ENCODE measurements at regions not wholly inside any gene's neighbourhood (a gene's known extent, or its start where the extent isn't known, plus 50 kb on each side); places are given as distances from the start of the nearest gene placed in this dataset.

DNA sequence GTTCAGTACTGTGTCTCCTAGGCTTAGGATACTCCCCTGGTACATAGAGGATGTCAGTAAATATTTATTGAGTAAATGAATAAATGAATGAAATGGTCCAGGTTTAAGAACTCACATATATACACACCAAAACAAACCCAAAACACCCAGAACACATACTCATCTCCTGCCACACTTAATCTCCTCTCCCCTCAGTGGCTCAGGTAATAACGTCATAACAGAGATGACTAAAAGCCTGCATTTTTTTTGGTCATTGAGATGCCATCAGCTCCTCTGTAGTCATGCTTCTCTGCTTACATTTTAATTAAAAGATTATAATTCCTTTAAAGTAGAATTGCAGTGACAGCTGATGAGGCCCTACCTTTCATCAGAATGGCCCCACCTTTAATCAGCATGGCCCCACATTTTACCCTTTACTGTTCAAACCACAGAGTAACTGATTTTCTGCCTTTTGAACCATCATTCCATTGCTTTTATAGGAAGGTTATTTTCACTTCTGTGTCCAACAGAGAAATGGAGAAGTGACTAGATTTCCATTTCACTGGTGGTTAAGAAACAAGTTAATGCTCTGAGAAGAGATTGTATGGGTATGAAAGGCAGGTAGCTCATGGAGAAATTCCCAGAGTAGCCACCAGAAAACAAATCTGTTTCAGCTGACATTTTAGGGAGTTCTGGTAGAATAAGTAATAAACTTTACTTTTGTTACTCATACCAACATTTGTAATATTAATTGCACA lies 193.4 kb upstream of the ATP2B1 start:
- TF ChIP-seq, protein P1, sequence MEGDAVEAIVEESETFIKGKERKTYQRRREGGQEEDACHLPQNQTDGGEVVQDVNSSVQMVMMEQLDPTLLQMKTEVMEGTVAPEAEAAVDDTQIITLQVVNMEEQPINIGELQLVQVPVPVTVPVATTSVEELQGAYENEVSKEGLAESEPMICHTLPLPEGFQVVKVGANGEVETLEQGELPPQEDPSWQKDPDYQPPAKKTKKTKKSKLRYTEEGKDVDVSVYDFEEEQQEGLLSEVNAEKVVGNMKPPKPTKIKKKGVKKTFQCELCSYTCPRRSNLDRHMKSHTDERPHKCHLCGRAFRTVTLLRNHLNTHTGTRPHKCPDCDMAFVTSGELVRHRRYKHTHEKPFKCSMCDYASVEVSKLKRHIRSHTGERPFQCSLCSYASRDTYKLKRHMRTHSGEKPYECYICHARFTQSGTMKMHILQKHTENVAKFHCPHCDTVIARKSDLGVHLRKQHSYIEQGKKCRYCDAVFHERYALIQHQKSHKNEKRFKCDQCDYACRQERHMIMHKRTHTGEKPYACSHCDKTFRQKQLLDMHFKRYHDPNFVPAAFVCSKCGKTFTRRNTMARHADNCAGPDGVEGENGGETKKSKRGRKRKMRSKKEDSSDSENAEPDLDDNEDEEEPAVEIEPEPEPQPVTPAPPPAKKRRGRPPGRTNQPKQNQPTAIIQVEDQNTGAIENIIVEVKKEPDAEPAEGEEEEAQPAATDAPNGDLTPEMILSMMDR (IDR thresholded peaks at IDR 0.05 in 8 of 11, conservative IDR thresholded peaks at IDR 0.05 in 3 of 11) = no peak
- no peak for TF ChIP-seq POLR2AphosphoS5 (IDR thresholded peaks at IDR 0.05)
- no peak for TF ChIP-seq POLR2A (IDR thresholded peaks at IDR 0.05)
- Histone ChIP-seq H3K4me1 (no peaks in the 10 kb centered on the region), H3K9me3 (no peaks in the 10 kb centered on the region), H3K36me3 (no peaks in the 10 kb centered on the region), H3K27me3 (replicated peaks in 1 of 7) (no peaks in the 10 kb centered on the region), H3K4me3 (no peak overlapping the region), H3K27ac (no peak overlapping the region)
- DNase-seq = no peak
- intact Hi-C loops (cut with DNase I; ENCODE audit: low total_unique reads) = no loop called here
- WGBS, 5 donors = 0 to 50% (median 0%) methylated on average over 1 of the region's 1 CpG

DNA sequence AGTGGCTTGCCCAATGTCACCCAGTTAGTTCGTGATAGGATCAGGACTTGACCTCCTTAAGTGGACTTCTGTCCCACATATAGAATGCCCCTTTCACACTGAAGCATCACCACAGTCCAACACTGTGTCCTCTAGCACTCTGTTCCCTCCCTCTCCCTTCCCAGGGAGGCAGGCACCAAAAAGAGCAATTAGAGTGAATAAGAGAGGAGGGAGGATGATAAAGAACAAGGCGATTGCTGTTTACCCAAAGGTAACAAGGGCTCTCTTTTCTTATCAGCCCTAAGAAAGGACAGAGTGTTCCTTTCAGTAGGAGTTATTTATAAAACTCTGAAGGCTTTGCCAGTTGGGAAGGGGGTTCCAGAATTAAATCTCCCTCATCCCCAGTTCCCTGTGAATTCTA lies 192.7 kb upstream of the ATP2B1 start:
- Histone ChIP-seq H3K27me3 (replicated peaks in 1 of 7) (no peaks in the 10 kb centered on the region), H3K4me1 (no peaks in the 10 kb centered on the region), H3K9me3 (no peaks in the 10 kb centered on the region), H3K4me3 (no peak overlapping the region), H3K27ac (no peak overlapping the region), H3K36me3 (no peaks in the 10 kb centered on the region)
- DNase-seq = no peak
- TF ChIP-seq POLR2AphosphoS5 (IDR thresholded peaks at IDR 0.05) (no peak), POLR2A (IDR thresholded peaks at IDR 0.05) (no peak)
- TF ChIP-seq, protein P1 (IDR thresholded peaks at IDR 0.05 in 8 of 11, conservative IDR thresholded peaks at IDR 0.05 in 3 of 11) = no peak
- intact Hi-C loops (cut with DNase I; ENCODE audit: low total_unique reads) = no loop called here
- 86 to 94% (median 91%) methylated on average over 2 of the region's 2 CpGs for WGBS, 5 donors

DNA sequence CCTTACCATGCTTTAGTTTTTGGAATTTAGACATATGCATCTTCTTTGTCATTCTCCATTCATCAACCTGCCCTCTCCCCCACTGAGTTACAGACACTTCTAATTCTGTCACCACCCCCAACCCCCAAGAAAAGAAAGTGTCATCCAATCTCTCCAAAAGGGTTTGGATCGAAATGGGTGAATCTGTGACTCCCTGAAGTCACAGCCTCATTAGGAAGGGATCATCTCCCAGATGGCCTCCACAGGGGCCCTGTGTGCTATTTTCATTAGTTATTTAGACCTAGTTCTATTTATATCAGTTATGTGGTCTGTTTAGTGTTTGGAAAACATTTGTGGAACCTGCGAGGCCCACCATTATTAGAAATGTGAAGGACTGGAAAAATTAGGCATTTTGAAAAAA lies 191.0 kb upstream of the ATP2B1 start:
- TF ChIP-seq, protein P1 (IDR thresholded peaks at IDR 0.05 in 8 of 11, conservative IDR thresholded peaks at IDR 0.05 in 3 of 11) = no peak
- TF ChIP-seq POLR2A (IDR thresholded peaks at IDR 0.05) (no peak), POLR2AphosphoS5 (IDR thresholded peaks at IDR 0.05) (no peak)
- H3K4me1 ChIP-seq = no peaks in the 10 kb centered on the region
- intact Hi-C loops (cut with DNase I; ENCODE audit: low total_unique reads) = no loop called here
- no peaks in the 10 kb centered on the region for H3K36me3 ChIP-seq
- DNase-seq = no peak
- 91 to 96% (median 94%) methylated on average over 2 of the region's 2 CpGs for WGBS, 5 donors
- H3K9me3 ChIP-seq = no peaks in the 10 kb centered on the region
- no peak overlapping the region for H3K27ac ChIP-seq
- H3K27me3 ChIP-seq (replicated peaks in 1 of 7) = no peaks in the 10 kb centered on the region
- H3K4me3 ChIP-seq = no peak overlapping the region

DNA sequence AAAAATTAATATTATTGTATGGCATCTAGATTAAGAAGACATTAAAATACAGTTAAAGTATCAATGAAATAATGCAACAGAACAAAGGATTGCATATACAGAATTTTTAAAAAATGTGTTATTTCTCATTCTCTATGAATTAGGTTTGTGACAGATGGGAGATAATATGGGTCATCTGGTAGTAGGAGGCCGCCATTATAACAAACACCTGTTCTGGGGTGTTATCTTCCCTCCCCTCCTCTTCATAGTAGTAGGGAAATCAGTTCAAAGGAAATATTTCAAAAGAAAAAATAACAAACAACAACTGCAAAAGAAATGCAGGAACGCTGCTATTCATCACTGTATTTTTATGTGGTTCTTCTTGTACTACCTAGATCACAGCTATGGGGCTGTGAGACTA lies 187.0 kb upstream of the ATP2B1 start:
- Histone ChIP-seq H3K27me3 (replicated peaks in 1 of 7) (no peaks in the 10 kb centered on the region), H3K4me3 (no peak overlapping the region), H3K27ac (no peak overlapping the region), H3K9me3 (no peaks in the 10 kb centered on the region), H3K36me3 (no peaks in the 10 kb centered on the region), H3K4me1 (no peaks in the 10 kb centered on the region)
- 86 to 96% (median 92%) methylated on average over 2 of the region's 2 CpGs for WGBS, 5 donors
- intact Hi-C loops (cut with DNase I; ENCODE audit: low total_unique reads) = no loop called here
- DNase-seq = no peak
- TF ChIP-seq POLR2A (IDR thresholded peaks at IDR 0.05) = no peak
- TF ChIP-seq POLR2AphosphoS5 (IDR thresholded peaks at IDR 0.05) = no peak
- TF ChIP-seq, protein P1 (IDR thresholded peaks at IDR 0.05 in 8 of 11, conservative IDR thresholded peaks at IDR 0.05 in 3 of 11) = no peak

Data from spleen (tissue), 11 donors.